GM04503 (cell line): ENCODE measurements at regions not wholly inside any gene's neighbourhood (a gene's known extent, or its start where the extent isn't known, plus 50 kb on each side); places are given as distances from the start of the nearest gene placed in this dataset.
"Not testable (repeated sequence)": the region's sequence is repeated elsewhere in the genome, so short reads cannot be mapped to it uniquely, and the experiment has no call there.

Experiments
- DNase-seq: peaks from one replicate; pipeline ENCODE4 v3.0.0-alpha.2; 2012; ENCODE audit warnings: low read depth

GRCh38 chr20:50329981-50330503 lies 139.4 kb downstream of the CEBPB start:
- no peak for DNase-seq

- no peak for DNase-seq
Measured at GRCh38 chr20:50330504-50331313, 140.1 kb downstream of the CEBPB start.

- no peak for DNase-seq
Measured at GRCh38 chr20:50331469-50332363, 141.1 kb downstream of the CEBPB start.

GRCh38 chr20:50332491-50332980 lies 141.9 kb downstream of the CEBPB start:
- DNase-seq: no peak

GRCh38 chr20:50333131-50333670 lies 142.6 kb downstream of the CEBPB start:
- no peak for DNase-seq

- peak; percentile 92 for DNase-seq
Measured at GRCh38 chr20:50333812-50334211, 143.2 kb downstream of the CEBPB start.

GRCh38 chr20:50334512-50334911 lies 143.9 kb downstream of the CEBPB start:
- not testable (repeated sequence) for DNase-seq

- DNase-seq: no peak
Measured at GRCh38 chr20:50335105-50335504, 144.5 kb downstream of the CEBPB start.

GRCh38 chr20:50335866-50336265 lies 145.2 kb downstream of the CEBPB start:
- no peak for DNase-seq

- peak; percentile 84 for DNase-seq
Measured at GRCh38 chr20:50336661-50337060, 146.0 kb downstream of the CEBPB start.

GRCh38 chr20:50337521-50338466 lies 147.2 kb downstream of the CEBPB start:
- DNase-seq: no peak

- DNase-seq: no peak
Measured at GRCh38 chr20:50338479-50339391, 148.1 kb downstream of the CEBPB start.

GRCh38 chr20:50339466-50339901 lies 148.9 kb downstream of the CEBPB start:
- DNase-seq: no peak

GRCh38 chr20:50340541-50340940 lies 149.9 kb downstream of the CEBPB start:
- DNase-seq: no peak

- DNase-seq: no peak
Measured at GRCh38 chr20:50341050-50341449, 150.4 kb downstream of the CEBPB start.

GRCh38 chr20:50341880-50342637 lies 151.4 kb downstream of the CEBPB start:
- no peak for DNase-seq

- DNase-seq: no peak
Measured at GRCh38 chr20:50342638-50343102, 152.0 kb downstream of the CEBPB start.

GRCh38 chr20:50343125-50343489 lies 152.5 kb downstream of the CEBPB start:
- no peak for DNase-seq

GRCh38 chr20:50343490-50344179 lies 153.0 kb downstream of the CEBPB start:
- DNase-seq: no peak
